H1 (cell line): ENCODE measurements at regions not wholly inside any gene's neighbourhood (a gene's known extent, or its start where the extent isn't known, plus 50 kb on each side); places are given as distances from the start of the nearest gene placed in this dataset.

ENCODE experiments used
- CTCF ChIP-seq, 3 experiments: IDR thresholded peaks; 1 replicate in 2 of 3; 2 replicates in 1 of 3; pipeline versions ENCODE4 v1.5.1 to v1.6.1; 2011; ENCODE audit warnings: low read length in 3 of 3, mild to moderate bottlenecking in 3 of 3, inconsistent platforms in 2 of 3, low read depth in 1 of 3, moderate library complexity in 1 of 3; ENCODE audit not compliant: insufficient read depth in 1 of 3; ENCODE audit errors: control extremely low read depth in 1 of 3
- EZH2 ChIP-seq: fragments of 200-600 bp; sonication (generic); IDR thresholded peaks from 2 replicates; pipeline ENCODE4 v1.7.1; 2012; ENCODE audit warnings: low read depth, mild to moderate bottlenecking, moderate library complexity, low read length, inconsistent platforms; ENCODE audit not compliant: severe bottlenecking

- no peak for TF ChIP-seq CTCF (IDR thresholded peaks at IDR 0.05; ENCODE audit: control extremely low read depth in 1 of 3, insufficient read depth in 1 of 3, low read depth in 1 of 3, low read length in 3 of 3)
- TF ChIP-seq EZH2 = no peak
These were observed 748.9 kb downstream of the MECOM start for GRCh38 chr3:168914662-168915061.
